NT2/D1 (cell line): ENCODE measurements at regions not wholly inside any gene's neighbourhood (a gene's known extent, or its start where the extent isn't known, plus 50 kb on each side); places are given as distances from the start of the nearest gene placed in this dataset.
A peak's percentile ranks its signal among the peaks of the same experiment; 100 is the strongest.
"Not testable (repeated sequence)": the region's sequence is repeated elsewhere in the genome, so short reads cannot be mapped to it uniquely, and the experiment has no call there.

ENCODE experiments used
- DNase-seq: peaks from one replicate; pipeline ENCODE4 v3.0.0-alpha.2; 2011; ENCODE audit warnings: low read depth, low spot score
- H3K27me3 ChIP-seq: 2 replicates; pipeline ENCODE4 v1.6.0; 2011; ENCODE audit warnings: mild to moderate bottlenecking; ENCODE audit not compliant: insufficient read length, insufficient read depth
- H3K36me3 ChIP-seq: 2 replicates; pipeline ENCODE4 v1.6.1; 2011; ENCODE audit warnings: mild to moderate bottlenecking, low read length, mixed read lengths; ENCODE audit not compliant: insufficient read depth, insufficient read length
- H3K4me1 ChIP-seq: 2 replicates; pipeline ENCODE4 v1.5.1; 2011; ENCODE audit not compliant: insufficient read depth, insufficient read length
- H3K4me3 ChIP-seq: 2 replicates; pipeline ENCODE4 v1.5.1; 2011; ENCODE audit warnings: low read depth; ENCODE audit not compliant: insufficient read length
- H3K9ac ChIP-seq: 2 replicates; pipeline ENCODE4 v1.6.0; 2011; ENCODE audit warnings: low read depth; ENCODE audit not compliant: insufficient read length
- H3K9me3 ChIP-seq: 2 replicates; pipeline ENCODE4 v1.5.1; 2011; ENCODE audit warnings: mild to moderate bottlenecking, low read length; ENCODE audit not compliant: insufficient read depth
- SUZ12 ChIP-seq: IDR thresholded peaks from 2 replicates; pipeline ENCODE4 v1.6.1; 2011; ENCODE audit not compliant: insufficient read length, insufficient read depth; ENCODE audit errors: extremely low read depth
- YY1 ChIP-seq: IDR thresholded peaks from 2 replicates; pipeline ENCODE4 v1.6.1; 2011; ENCODE audit not compliant: insufficient read length, insufficient read depth
- ZNF274 ChIP-seq: IDR thresholded peaks from 2 replicates; pipeline ENCODE4 v1.6.1; 2011; ENCODE audit warnings: mild to moderate bottlenecking, low read depth, low read length

GRCh38 chr3:197417911-197418618 lies 119.7 kb upstream of the DLG1 start:
- Histone ChIP-seq H3K36me3 (no peaks in the 10 kb centered on the region), H3K9ac (no peak overlapping the region), H3K27me3 (no peaks in the 10 kb centered on the region), H3K4me3 (no peak overlapping the region), H3K9me3 (no peaks in the 10 kb centered on the region), H3K4me1 (peaks cover 11% of the 10 kb centered on the region)
- TF ChIP-seq SUZ12 (no peak), YY1 (no peak), ZNF274 (no peak)
- peak; percentile 43 for DNase-seq

- Histone ChIP-seq H3K27me3 (no peaks in the 10 kb centered on the region), H3K36me3 (no peaks in the 10 kb centered on the region), H3K9me3 (no peaks in the 10 kb centered on the region), H3K4me1 (peaks cover 11% of the 10 kb centered on the region), H3K4me3 (no peak overlapping the region), H3K9ac (no peak overlapping the region)
- no peak for DNase-seq
- TF ChIP-seq SUZ12, result no peak
- TF ChIP-seq YY1, result no peak
- TF ChIP-seq ZNF274, result no peak
These were observed 119.0 kb upstream of the DLG1 start for GRCh38 chr3:197417441-197417840.

GRCh38 chr3:197411899-197412298 lies 113.5 kb upstream of the DLG1 start:
- not testable (repeated sequence) for H3K27me3 ChIP-seq, H3K4me1 ChIP-seq, H3K4me3 ChIP-seq, H3K36me3 ChIP-seq, DNase-seq, H3K9ac ChIP-seq
- peaks cover 12% of the 10 kb centered on the region for H3K9me3 ChIP-seq

- H3K9me3 ChIP-seq, result peaks cover 12% of the 10 kb centered on the region
- not testable (repeated sequence) for H3K4me3 ChIP-seq, DNase-seq, H3K36me3 ChIP-seq, H3K9ac ChIP-seq, H3K27me3 ChIP-seq, H3K4me1 ChIP-seq
These were observed 111.8 kb upstream of the DLG1 start for GRCh38 chr3:197410170-197410569.

- Histone ChIP-seq H3K4me3 (no peak overlapping the region), H3K36me3 (no peaks in the 10 kb centered on the region), H3K27me3 (no peaks in the 10 kb centered on the region), H3K9me3 (peaks cover 12% of the 10 kb centered on the region), H3K4me1 (no peaks in the 10 kb centered on the region), H3K9ac (no peak overlapping the region)
- TF ChIP-seq ZNF274 (no peak), SUZ12 (no peak), YY1 (no peak)
- no peak for DNase-seq
These were observed 110.0 kb upstream of the DLG1 start for GRCh38 chr3:197408177-197408957.

GRCh38 chr3:197407526-197407925 lies 109.1 kb upstream of the DLG1 start:
- H3K27me3 ChIP-seq, result no peaks in the 10 kb centered on the region
- H3K4me3 ChIP-seq, result no peak overlapping the region
- DNase-seq, result no peak
- no peaks in the 10 kb centered on the region for H3K36me3 ChIP-seq
- peaks cover 12% of the 10 kb centered on the region for H3K9me3 ChIP-seq
- no peak for TF ChIP-seq ZNF274
- TF ChIP-seq SUZ12, result no peak
- TF ChIP-seq YY1, result no peak
- no peak overlapping the region for H3K9ac ChIP-seq
- no peaks in the 10 kb centered on the region for H3K4me1 ChIP-seq

- Histone ChIP-seq H3K27me3 (no peaks in the 10 kb centered on the region), H3K9ac (no peak overlapping the region), H3K36me3 (no peaks in the 10 kb centered on the region), H3K9me3 (peaks cover 12% of the 10 kb centered on the region), H3K4me1 (no peaks in the 10 kb centered on the region), H3K4me3 (no peak overlapping the region)
- DNase-seq, result no peak
- TF ChIP-seq ZNF274 (no peak), SUZ12 (no peak), YY1 (no peak)
These were observed 108.6 kb upstream of the DLG1 start for GRCh38 chr3:197407053-197407452.

- no peaks in the 10 kb centered on the region for H3K27me3 ChIP-seq
- H3K9ac ChIP-seq, result no peak overlapping the region
- no peak overlapping the region for H3K4me3 ChIP-seq
- no peak for DNase-seq
- H3K4me1 ChIP-seq, result no peaks in the 10 kb centered on the region
- H3K9me3 ChIP-seq, result peaks cover 12% of the 10 kb centered on the region
- TF ChIP-seq YY1 (no peak), SUZ12 (no peak), ZNF274 (no peak)
- no peaks in the 10 kb centered on the region for H3K36me3 ChIP-seq
These were observed 107.9 kb upstream of the DLG1 start for GRCh38 chr3:197406266-197406665.
